ENCODE measurements at regions not wholly inside any gene's neighbourhood (a gene's known extent, or its start where the extent isn't known, plus 50 kb on each side); places are given as distances from the start of the nearest gene placed in this dataset.

- TF ChIP-seq NCOR1 (IDR thresholded peaks at IDR 0.05; ENCODE audit: borderline replicate concordance, low read length) (no peak), ZBTB43 (CRISPR knock-in tag; conservative IDR thresholded peaks at IDR 0.05) (no peak), RELA (CRISPR knock-in tag; IDR thresholded peaks at IDR 0.05) (no peak), DNMT3B (CRISPR knock-in tag; conservative IDR thresholded peaks at IDR 0.05) (no peak), IRF2 (CRISPR knock-in tag; IDR thresholded peaks at IDR 0.05) (no peak), ELF1 (CRISPR knock-in tag; IDR thresholded peaks at IDR 0.05) (no peak), RFX1 (IDR thresholded peaks at IDR 0.05) (no peak), FIP1L1 (IDR thresholded peaks at IDR 0.05; ENCODE audit: borderline replicate concordance, insufficient read depth, low read depth, low read length) (no peak), THAP9 (CRISPR knock-in tag; IDR thresholded peaks at IDR 0.05; ENCODE audit: borderline replicate concordance) (no peak), ZBTB49 (CRISPR knock-in tag; IDR thresholded peaks at IDR 0.05; ENCODE audit: borderline replicate concordance) (no peak), POLR2A (IDR thresholded peaks at IDR 0.05; ENCODE audit: insufficient read depth in 1 of 2, low read depth in 2 of 2, low read length in 2 of 2) (no peak), FOXM1 (CRISPR knock-in tag; IDR thresholded peaks at IDR 0.05) (no peak), THAP11 (CRISPR knock-in tag; IDR thresholded peaks at IDR 0.05) (no peak)
These were observed 427.7 kb upstream of the THBS1 start for GRCh38 chr15:39153058-39153714.
